ENCODE measurements at regions not wholly inside any gene's neighbourhood (a gene's known extent, or its start where the extent isn't known, plus 50 kb on each side); places are given as distances from the start of the nearest gene placed in this dataset.

- TF ChIP-seq CTCF (IDR thresholded peaks at IDR 0.05) (no peak), POLR2A (IDR thresholded peaks at IDR 0.05) (no peak), POLR2AphosphoS5 (IDR thresholded peaks at IDR 0.05) (no peak), EP300 (IDR thresholded peaks at IDR 0.05) (no peak)
Observed at GRCh38 chr13:54913668-54914067, 1885.1 kb downstream of the OLFM4 start.
